Common myeloid progenitor, CD34-positive (primary cell): ENCODE measurements at regions not wholly inside any gene's neighbourhood (a gene's known extent, or its start where the extent isn't known, plus 50 kb on each side); places are given as distances from the start of the nearest gene placed in this dataset.

Experiments
- CTCF ChIA-PET: fragments of 350-600 bp; sonication (Branson Sonifier 250); formaldehyde crosslinking; loops from one replicate; lab custom pipeline; 2021; ENCODE audit warnings: antibody characterized with exemption; lab: Charles Lee
- POLR2A ChIA-PET: fragments of 350-600 bp; sonication (Branson Sonifier 250); formaldehyde crosslinking; loops from one replicate; lab custom pipeline; 2021; ENCODE audit warnings: antibody characterized with exemption; lab: Charles Lee
- DNase-seq, 3 donors: peaks; one replicate each; pipeline versions ENCODE4 v3.0.0 to v3.0.0-alpha.2; 2013
- H3K27ac ChIP-seq, 2 experiments: 1 replicate in 1 of 2; 2 replicates in 1 of 2; pipeline ENCODE4 v1.7.0; 2013; ENCODE audit warnings: inconsistent platforms in 2 of 2, low read length in 2 of 2, mild to moderate bottlenecking in 2 of 2, low read depth in 1 of 2, moderate library complexity in 1 of 2; ENCODE audit not compliant: severe bottlenecking in 2 of 2, insufficient read depth in 1 of 2, poor library complexity in 1 of 2
- H3K27me3 ChIP-seq, 5 experiments: replicated peaks in 2 of 5; 1 replicate in 3 of 5; 2 replicates in 2 of 5; pipeline versions ENCODE4 v1.6.1 to v1.7.0; 2013; ENCODE audit warnings: low read length in 4 of 5, mild to moderate bottlenecking in 2 of 5, moderate library complexity in 2 of 5, inconsistent platforms in 1 of 5; ENCODE audit not compliant: insufficient read depth in 5 of 5, control insufficient read depth in 4 of 5
- H3K36me3 ChIP-seq, 4 experiments: 1 replicate in 2 of 4; 2 replicates in 2 of 4; pipeline versions ENCODE4 v1.6.1 to v1.7.0; 2013; ENCODE audit warnings: low read length in 3 of 4, control low read depth in 1 of 4, mild to moderate bottlenecking in 1 of 4; ENCODE audit not compliant: control insufficient read depth in 4 of 4, insufficient read depth in 4 of 4
- H3K4me1 ChIP-seq, 4 experiments: 1 replicate in 3 of 4; 2 replicates in 1 of 4; pipeline versions ENCODE4 v1.6.1 to v1.7.1; 2013; ENCODE audit warnings: low read length in 3 of 4, mild to moderate bottlenecking in 3 of 4, control low read depth in 1 of 4, inconsistent platforms in 1 of 4, moderate library complexity in 1 of 4; ENCODE audit not compliant: control insufficient read depth in 4 of 4, insufficient read depth in 4 of 4; ENCODE audit errors: control extremely low read depth in 1 of 4
- H3K4me3 ChIP-seq, 7 experiments: 1 replicate in 4 of 7; 2 replicates in 3 of 7; pipeline versions ENCODE4 v1.5.1 to v1.7.0; 2013; ENCODE audit warnings: mild to moderate bottlenecking in 7 of 7, low read length in 6 of 7, moderate library complexity in 6 of 7, inconsistent platforms in 2 of 7, low read depth in 2 of 7, control low read depth in 1 of 7; ENCODE audit not compliant: insufficient read depth in 4 of 7, control insufficient read depth in 1 of 7; ENCODE audit errors: extremely low read depth in 1 of 7
- H3K9me3 ChIP-seq, 5 experiments: 1 replicate in 4 of 5; 2 replicates in 1 of 5; pipeline versions ENCODE4 v1.6.1 to v1.7.1; 2013; ENCODE audit warnings: low read length in 4 of 5, mild to moderate bottlenecking in 2 of 5, inconsistent platforms in 1 of 5, low read depth in 1 of 5, moderate library complexity in 1 of 5; ENCODE audit not compliant: control insufficient read depth in 4 of 5, insufficient read depth in 2 of 5; ENCODE audit errors: control extremely low read depth in 1 of 5
- WGBS: methylation state at CpG from one replicate; pipeline ENCODE4 v1.1.5; 2013; ENCODE audit not compliant: insufficient coverage; 5-methylcytosine and 5-hydroxymethylcytosine counted together

- no peak for DNase-seq
- CTCF ChIA-PET = no interaction called here
- WGBS = 100% methylated on average over 2 of the region's 3 CpGs
- no peaks in the 10 kb centered on the region for H3K9me3 ChIP-seq
- no peaks in the 10 kb centered on the region for H3K4me1 ChIP-seq
- no peak overlapping the region for H3K4me3 ChIP-seq
- no peaks in the 10 kb centered on the region for H3K27me3 ChIP-seq
- H3K36me3 ChIP-seq = no peaks in the 10 kb centered on the region
- H3K27ac ChIP-seq = no peak overlapping the region
- POLR2A ChIA-PET = no interaction called here
Measured at GRCh38 chr5:155978850-155979249, 348.1 kb upstream of the SGCD start.

GRCh38 chr5:155982354-155982753 lies 344.6 kb upstream of the SGCD start:
- 86% methylated on average over 2 of the region's 3 CpGs for WGBS

DNA sequence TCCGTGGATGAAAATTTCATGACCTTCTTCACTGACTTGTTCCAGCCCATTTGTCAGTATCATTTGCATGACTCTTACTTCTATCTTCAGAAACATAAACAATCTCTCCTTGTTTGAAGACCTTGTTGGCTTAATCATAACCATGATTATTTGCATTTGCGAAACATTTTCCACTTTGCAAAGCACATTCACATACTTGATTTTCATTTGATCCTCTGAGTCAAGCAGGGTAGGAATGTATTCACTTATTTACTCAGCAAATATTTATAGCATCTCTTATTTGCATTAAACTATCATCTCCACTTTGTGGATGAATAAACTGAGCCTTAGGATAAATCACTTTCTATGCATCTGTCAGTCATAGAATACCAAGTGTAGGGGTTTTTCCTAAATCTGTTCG lies 343.0 kb upstream of the SGCD start:
- Histone ChIP-seq H3K4me3 (no peak overlapping the region), H3K27me3 (no peaks in the 10 kb centered on the region), H3K9me3 (no peaks in the 10 kb centered on the region), H3K27ac (no peak overlapping the region), H3K36me3 (no peaks in the 10 kb centered on the region), H3K4me1 (no peaks in the 10 kb centered on the region)
- CTCF ChIA-PET = no interaction called here
- no peak for DNase-seq
- POLR2A ChIA-PET = no interaction called here
- WGBS = 100% methylated on average over 3 of the region's 3 CpGs

More at GRCh38 chr5:155982354-155982753, 344.6 kb upstream of the SGCD start:
- DNase-seq = no peak
- H3K27ac ChIP-seq = no peak overlapping the region
- no peaks in the 10 kb centered on the region for H3K9me3 ChIP-seq
- ChIA-PET CTCF (no interaction called here), POLR2A (no interaction called here)
- H3K4me3 ChIP-seq = no peak overlapping the region
- no peaks in the 10 kb centered on the region for H3K4me1 ChIP-seq
- no peaks in the 10 kb centered on the region for H3K36me3 ChIP-seq
- H3K27me3 ChIP-seq = no peaks in the 10 kb centered on the region

- Histone ChIP-seq H3K27me3 (no peaks in the 10 kb centered on the region), H3K4me1 (no peaks in the 10 kb centered on the region), H3K36me3 (no peaks in the 10 kb centered on the region), H3K4me3 (no peak overlapping the region), H3K27ac (no peak overlapping the region), H3K9me3 (no peaks in the 10 kb centered on the region)
- no peak for DNase-seq
- ChIA-PET CTCF (no interaction called here), POLR2A (no interaction called here)
- WGBS = 82% methylated on average over 5 of the region's 5 CpGs
Measured at GRCh38 chr5:155987265-155987810, 339.6 kb upstream of the SGCD start.

DNA sequence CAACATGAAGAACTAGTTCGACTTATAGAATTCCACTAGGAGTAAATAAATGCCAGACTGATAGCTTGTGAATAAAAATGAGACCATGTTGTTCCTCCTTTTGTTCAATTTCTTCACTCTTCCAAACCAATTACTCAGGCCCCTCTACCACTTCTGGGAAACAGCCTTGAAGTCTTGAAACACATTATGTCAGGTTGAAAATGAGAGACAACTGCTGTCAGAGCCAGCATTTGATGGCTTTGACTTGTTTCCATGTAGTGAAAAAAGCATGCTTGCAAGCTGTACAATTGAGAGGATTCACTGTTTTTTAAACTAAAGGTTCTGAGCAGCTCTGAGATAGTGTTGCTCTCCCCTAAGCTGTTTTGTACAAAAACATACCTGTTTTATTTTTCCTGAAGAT lies 337.1 kb upstream of the SGCD start:
- ChIA-PET POLR2A (no interaction called here), CTCF (no interaction called here)
- no peaks in the 10 kb centered on the region for H3K9me3 ChIP-seq
- H3K36me3 ChIP-seq = no peaks in the 10 kb centered on the region
- no peak overlapping the region for H3K4me3 ChIP-seq
- DNase-seq = no peak
- WGBS = 80% methylated on average over 1 of the region's 1 CpG
- no peaks in the 10 kb centered on the region for H3K27me3 ChIP-seq
- no peak overlapping the region for H3K27ac ChIP-seq
- H3K4me1 ChIP-seq = no peaks in the 10 kb centered on the region

DNA sequence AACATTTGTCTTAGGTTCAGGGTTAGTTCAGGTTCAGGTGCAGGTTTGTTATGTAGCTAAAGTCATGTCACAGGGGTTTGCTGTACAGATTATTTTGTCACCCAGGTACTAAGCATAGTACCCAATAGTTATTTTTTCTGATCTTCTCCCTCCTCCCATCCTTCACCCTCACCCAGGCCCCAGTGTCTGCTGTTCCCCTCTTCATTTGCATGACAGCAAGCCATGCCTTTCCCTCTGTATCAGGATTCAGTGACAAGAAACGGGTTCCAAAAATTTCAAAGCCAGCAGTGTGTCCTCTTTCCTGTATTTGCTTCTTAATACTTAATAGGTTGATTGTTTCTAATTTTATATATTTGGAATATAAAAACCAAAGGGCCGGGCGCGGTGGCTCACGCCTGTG lies 330.8 kb upstream of the SGCD start:
- Histone ChIP-seq H3K4me3 (no peak overlapping the region), H3K4me1 (no peaks in the 10 kb centered on the region), H3K9me3 (no peaks in the 10 kb centered on the region), H3K36me3 (no peaks in the 10 kb centered on the region), H3K27ac (no peak overlapping the region), H3K27me3 (no peaks in the 10 kb centered on the region)
- ChIA-PET CTCF (no interaction called here), POLR2A (no interaction called here)
- DNase-seq = no peak
- 100% methylated on average over 2 of the region's 5 CpGs for WGBS

DNA sequence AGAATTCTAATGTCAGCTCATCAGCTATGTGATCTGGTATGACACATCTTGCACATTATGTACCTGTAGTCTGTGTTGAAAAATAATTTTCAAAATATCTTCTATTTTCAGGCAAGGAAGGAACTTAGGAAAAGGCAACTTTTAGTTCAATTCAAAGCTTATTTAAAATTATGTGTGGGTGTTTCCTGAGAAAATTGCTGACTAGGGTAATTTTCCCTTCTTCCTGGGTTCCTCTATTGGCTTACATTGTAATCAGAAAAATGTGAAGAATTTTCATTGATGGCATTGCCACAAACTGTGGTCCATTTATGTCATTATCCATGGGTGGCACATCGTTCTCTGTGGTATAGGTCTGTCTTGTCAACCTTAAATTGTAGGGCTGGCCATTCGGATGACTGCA lies 328.7 kb upstream of the SGCD start:
- no peaks in the 10 kb centered on the region for H3K27me3 ChIP-seq
- H3K36me3 ChIP-seq = no peaks in the 10 kb centered on the region
- DNase-seq = no peak
- ChIA-PET CTCF (no interaction called here), POLR2A (no interaction called here)
- WGBS = 80% methylated on average over 1 of the region's 2 CpGs
- H3K27ac ChIP-seq = no peak overlapping the region
- no peaks in the 10 kb centered on the region for H3K4me1 ChIP-seq
- no peaks in the 10 kb centered on the region for H3K9me3 ChIP-seq
- H3K4me3 ChIP-seq = no peak overlapping the region
